ENCODE measurements at regions not wholly inside any gene's neighbourhood (a gene's known extent, or its start where the extent isn't known, plus 50 kb on each side); places are given as distances from the start of the nearest gene placed in this dataset.

DNA sequence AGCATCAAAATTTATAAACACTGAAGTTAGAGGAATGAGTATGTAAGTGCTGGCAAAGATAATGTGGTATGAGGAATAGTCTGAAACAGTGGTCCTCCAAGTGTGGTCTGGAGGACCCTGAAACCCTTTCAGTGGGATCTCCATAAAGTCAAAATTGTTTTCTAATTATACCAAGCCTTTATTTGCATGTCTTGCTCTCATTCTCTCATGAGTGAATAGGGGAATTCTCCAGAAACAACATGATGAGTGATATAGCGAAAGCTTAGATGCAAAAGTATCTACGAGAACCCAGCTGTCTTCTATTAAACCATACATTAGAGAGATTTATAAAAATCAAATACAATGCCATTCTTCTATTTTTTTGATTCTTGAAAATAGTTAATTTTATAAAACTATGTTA lies 145.0 kb upstream of the RAG2 start:
- Histone ChIP-seq H4K20me1 (ENCODE audit: insufficient read depth) (no peaks in the 10 kb centered on the region), H3K36me3 (ENCODE audit: control insufficient read depth in 1 of 2, insufficient read depth in 2 of 2, low read length in 2 of 2) (no peaks in the 10 kb centered on the region), H3K27ac (ENCODE audit: low read depth, low read length) (no peak overlapping the region), H3K9me3 (ENCODE audit: control insufficient read depth in 1 of 2, insufficient read depth in 1 of 2, low read depth in 1 of 2, low read length in 2 of 2) (no peaks in the 10 kb centered on the region), H3K4me1 (ENCODE audit: control insufficient read depth in 1 of 2, insufficient read depth in 2 of 2, low read length in 2 of 2) (no peaks in the 10 kb centered on the region), H3K4me3 (replicated peaks in 1 of 2; ENCODE audit: low read depth in 1 of 2, low read length in 2 of 2) (no peak overlapping the region), H2AFZ (ENCODE audit: low read depth, low read length, poor library complexity, severe bottlenecking) (no peak overlapping the region), H3K79me2 (ENCODE audit: insufficient read depth, low read length) (no peaks in the 10 kb centered on the region), H3K9ac (ENCODE audit: low read length) (no peak overlapping the region), H3K27me3 (ENCODE audit: insufficient read depth, low read length) (no peaks in the 10 kb centered on the region; the same call in 1 of the 2 replicates), H3K4me2 (ENCODE audit: low read length) (no peak overlapping the region), H3K9me2 (ENCODE audit: insufficient read depth) (no peaks in the 10 kb centered on the region)
- DNase-seq (ENCODE audit: low read depth, low spot score) (no peak), ATAC-seq (no peak)
- POLR2A ChIA-PET: no interaction called here
- CTCF ChIA-PET: interaction anchor here (2.2 kb wide), 1 partner anchor 41 kb away, joined by 10 read pairs; no protein-coding TSS in a partner anchor
- intact Hi-C loops (cut with micrococcal nuclease): no loop called here
- BruUV-seq (replicated peaks): no TSS peak
- RAD21 ChIA-PET (ENCODE audit: low non-redundant PET in 1 of 2, low total read pairs in 2 of 2, uncharacterized antibody in 2 of 2, unreplicated experiment in 2 of 2): no interaction called here
- no peak for TF ChIP-seq SRF (IDR thresholded peaks at IDR 0.05; ENCODE audit: low read depth)

DNA sequence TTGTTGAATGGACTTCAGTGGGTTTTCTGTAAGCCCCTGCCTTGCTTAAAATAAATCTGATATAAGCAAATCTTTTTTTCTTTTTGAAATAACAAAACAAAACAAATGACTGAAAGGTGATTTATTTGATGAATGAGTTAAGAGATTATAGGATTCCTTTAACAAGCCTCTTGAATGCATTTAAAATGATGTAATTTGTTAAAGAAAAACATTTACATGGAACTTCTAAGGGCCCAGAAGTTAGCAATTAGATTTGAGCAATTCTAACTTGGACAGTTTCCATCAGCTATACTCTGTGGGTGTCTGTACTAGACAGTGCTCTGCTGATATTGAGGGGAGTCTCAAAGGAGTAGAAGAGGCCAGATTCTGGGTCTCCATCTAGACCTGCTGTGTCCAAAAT lies 143.5 kb upstream of the RAG2 start:
- Histone ChIP-seq H3K79me2 (ENCODE audit: insufficient read depth, low read length) (no peaks in the 10 kb centered on the region), H2AFZ (ENCODE audit: low read depth, low read length, poor library complexity, severe bottlenecking) (no peak overlapping the region), H3K4me1 (ENCODE audit: control insufficient read depth in 1 of 2, insufficient read depth in 2 of 2, low read length in 2 of 2) (no peaks in the 10 kb centered on the region), H3K9me2 (ENCODE audit: insufficient read depth) (no peaks in the 10 kb centered on the region), H3K36me3 (ENCODE audit: control insufficient read depth in 1 of 2, insufficient read depth in 2 of 2, low read length in 2 of 2) (no peaks in the 10 kb centered on the region), H3K4me2 (ENCODE audit: low read length) (no peak overlapping the region), H3K9ac (ENCODE audit: low read length) (no peak overlapping the region), H4K20me1 (ENCODE audit: insufficient read depth) (no peaks in the 10 kb centered on the region), H3K4me3 (replicated peaks in 1 of 2; ENCODE audit: low read depth in 1 of 2, low read length in 2 of 2) (no peak overlapping the region), H3K9me3 (ENCODE audit: control insufficient read depth in 1 of 2, insufficient read depth in 1 of 2, low read depth in 1 of 2, low read length in 2 of 2) (no peaks in the 10 kb centered on the region), H3K27me3 (ENCODE audit: insufficient read depth, low read length) (peaks cover 12% of the 10 kb centered on the region), H3K27ac (ENCODE audit: low read depth, low read length) (no peak overlapping the region)
- ChIA-PET CTCF (no interaction called here), POLR2A (no interaction called here), RAD21 (ENCODE audit: low non-redundant PET in 1 of 2, low total read pairs in 2 of 2, uncharacterized antibody in 2 of 2, unreplicated experiment in 2 of 2) (no interaction called here)
- intact Hi-C loops (cut with micrococcal nuclease): no loop called here
- DNase-seq (ENCODE audit: low read depth, low spot score) (no peak), ATAC-seq (no peak)
- no TSS peak for BruUV-seq (replicated peaks)
- no peak for TF ChIP-seq ELF1 (IDR thresholded peaks at IDR 0.05; ENCODE audit: borderline replicate concordance, low read depth)
- TF ChIP-seq POLR2A (IDR thresholded peaks at IDR 0.05; ENCODE audit: borderline replicate concordance, extremely low read depth, insufficient read depth, insufficient read length): no peak
- TF ChIP-seq EZH2phosphoT487 (IDR thresholded peaks at IDR 0.05; ENCODE audit: borderline replicate concordance): no peak
- TF ChIP-seq, protein P1, sequence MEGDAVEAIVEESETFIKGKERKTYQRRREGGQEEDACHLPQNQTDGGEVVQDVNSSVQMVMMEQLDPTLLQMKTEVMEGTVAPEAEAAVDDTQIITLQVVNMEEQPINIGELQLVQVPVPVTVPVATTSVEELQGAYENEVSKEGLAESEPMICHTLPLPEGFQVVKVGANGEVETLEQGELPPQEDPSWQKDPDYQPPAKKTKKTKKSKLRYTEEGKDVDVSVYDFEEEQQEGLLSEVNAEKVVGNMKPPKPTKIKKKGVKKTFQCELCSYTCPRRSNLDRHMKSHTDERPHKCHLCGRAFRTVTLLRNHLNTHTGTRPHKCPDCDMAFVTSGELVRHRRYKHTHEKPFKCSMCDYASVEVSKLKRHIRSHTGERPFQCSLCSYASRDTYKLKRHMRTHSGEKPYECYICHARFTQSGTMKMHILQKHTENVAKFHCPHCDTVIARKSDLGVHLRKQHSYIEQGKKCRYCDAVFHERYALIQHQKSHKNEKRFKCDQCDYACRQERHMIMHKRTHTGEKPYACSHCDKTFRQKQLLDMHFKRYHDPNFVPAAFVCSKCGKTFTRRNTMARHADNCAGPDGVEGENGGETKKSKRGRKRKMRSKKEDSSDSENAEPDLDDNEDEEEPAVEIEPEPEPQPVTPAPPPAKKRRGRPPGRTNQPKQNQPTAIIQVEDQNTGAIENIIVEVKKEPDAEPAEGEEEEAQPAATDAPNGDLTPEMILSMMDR (IDR thresholded peaks at IDR 0.05 in 2 of 3, conservative IDR thresholded peaks at IDR 0.05 in 1 of 3; ENCODE audit: borderline replicate concordance in 1 of 3, insufficient read depth in 1 of 3, low read depth in 2 of 3, low read length in 2 of 3): no peak
- no peak for TF ChIP-seq TCF7L2 (IDR thresholded peaks at IDR 0.05; ENCODE audit: borderline replicate concordance, extremely low read depth, insufficient read depth, insufficient read length)
- no peak for TF ChIP-seq ZFX (IDR thresholded peaks at IDR 0.05)
- no peak for TF ChIP-seq EGR1 (IDR thresholded peaks at IDR 0.05; ENCODE audit: low read depth)
- TF ChIP-seq SP1 (IDR thresholded peaks at IDR 0.05; ENCODE audit: low read depth): no peak
- no peak for TF ChIP-seq YY1 (IDR thresholded peaks at IDR 0.05; ENCODE audit: extremely low read depth, insufficient replicate concordance, low read depth, low read length)
- TF ChIP-seq CBX3 (IDR thresholded peaks at IDR 0.05; ENCODE audit: low read depth): no peak
- no peak for TF ChIP-seq CEBPB (IDR thresholded peaks at IDR 0.05; ENCODE audit: low read depth)
- no peak for TF ChIP-seq EZH2 (IDR thresholded peaks at IDR 0.05)
